ENCODE measurements at regions not wholly inside any gene's neighbourhood (a gene's known extent, or its start where the extent isn't known, plus 50 kb on each side); places are given as distances from the start of the nearest gene placed in this dataset.

- DNase-seq (ENCODE audit: low spot score): no peak
Measured at GRCh38 chr6:79864421-79864820, 82.9 kb downstream of the ELOVL4 start.

GRCh38 chr6:79864001-79864400, 83.4 kb downstream of the ELOVL4 start:
- DNase-seq (ENCODE audit: low spot score): no peak

GRCh38 chr6:79863566-79863965, 83.8 kb downstream of the ELOVL4 start:
- DNase-seq (ENCODE audit: low spot score): no peak

- DNase-seq (ENCODE audit: low spot score): no peak
Measured at GRCh38 chr6:79862711-79863110, 84.6 kb downstream of the ELOVL4 start.

GRCh38 chr6:79862126-79862525, 85.2 kb downstream of the ELOVL4 start:
- no peak for DNase-seq (ENCODE audit: low spot score)

- peak; percentile 6 for DNase-seq (ENCODE audit: low spot score)
Measured at GRCh38 chr6:79861023-79861422, 86.3 kb downstream of the ELOVL4 start.

GRCh38 chr6:79847426-79847825, 99.9 kb downstream of the ELOVL4 start:
- no peak for DNase-seq (ENCODE audit: low spot score)

GRCh38 chr6:79842376-79843040, 104.8 kb downstream of the ELOVL4 start:
- DNase-seq (ENCODE audit: low spot score): no peak

- no peak for DNase-seq (ENCODE audit: low spot score)
Measured at GRCh38 chr6:79841577-79842375, 105.6 kb downstream of the ELOVL4 start.

GRCh38 chr6:79838851-79839250, 108.5 kb downstream of the ELOVL4 start:
- DNase-seq (ENCODE audit: low spot score): no peak

- DNase-seq (ENCODE audit: low spot score): no peak
Measured at GRCh38 chr6:79833964-79834284, 113.4 kb downstream of the ELOVL4 start.

GRCh38 chr6:79833264-79833963, 113.9 kb downstream of the ELOVL4 start:
- DNase-seq (ENCODE audit: low spot score): no peak

GRCh38 chr6:79832723-79833122, 114.6 kb downstream of the ELOVL4 start:
- DNase-seq (ENCODE audit: low spot score): no peak

GRCh38 chr6:79824202-79824601, 123.2 kb downstream of the ELOVL4 start:
- no peak for DNase-seq (ENCODE audit: low spot score)

- DNase-seq (ENCODE audit: low spot score): no peak
Measured at GRCh38 chr6:79821859-79822258, 125.5 kb downstream of the ELOVL4 start.

- DNase-seq (ENCODE audit: low spot score): no peak
Measured at GRCh38 chr6:79818471-79818870, 128.9 kb downstream of the ELOVL4 start.

GRCh38 chr6:79814940-79815339, 132.4 kb downstream of the ELOVL4 start:
- no peak for DNase-seq (ENCODE audit: low spot score)

GRCh38 chr6:79813854-79814709, 133.3 kb downstream of the ELOVL4 start:
- peak; percentile 60 for DNase-seq (ENCODE audit: low spot score)

- DNase-seq (ENCODE audit: low spot score): no peak
Measured at GRCh38 chr6:79813143-79813850, 134.1 kb downstream of the ELOVL4 start.

- DNase-seq (ENCODE audit: low spot score): no peak
Measured at GRCh38 chr6:79812195-79812594, 135.2 kb downstream of the ELOVL4 start.

GRCh38 chr6:79810871-79811270, 136.5 kb downstream of the ELOVL4 start:
- DNase-seq (ENCODE audit: low spot score): no peak
